Sigmoid colon (tissue), 6 donors: ENCODE measurements at regions not wholly inside any gene's neighbourhood (a gene's known extent, or its start where the extent isn't known, plus 50 kb on each side); places are given as distances from the start of the nearest gene placed in this dataset.
A peak's percentile ranks its signal among the peaks of the same experiment; 100 is the strongest.

ENCODE experiments used
- DNase-seq: peaks from one replicate; pipeline ENCODE4 v3.0.0-alpha.2; 2019
- H3K27ac ChIP-seq, 4 donors: fragments of 200-600 bp; sonication (generic); one replicate each; pipeline ENCODE4 v1.5.1; 2016 to 2019; ENCODE audit warnings: mild to moderate bottlenecking in 1 of 4
- H3K27me3 ChIP-seq, 3 donors: fragments of 200-600 bp; sonication (generic); one replicate each; pipeline ENCODE4 v1.5.1; 2019; ENCODE audit warnings: mild to moderate bottlenecking in 1 of 3
- H3K36me3 ChIP-seq, 4 donors: fragments of 200-600 bp; sonication (generic); one replicate each; pipeline ENCODE4 v1.5.1; 2016 to 2019
- H3K4me1 ChIP-seq, 4 donors: fragments of 200-600 bp; sonication (generic); one replicate each; pipeline ENCODE4 v1.5.1; 2017 to 2019
- H3K4me3 ChIP-seq, 4 donors: fragments of 200-600 bp; sonication (generic); one replicate each; pipeline ENCODE4 v1.5.1; 2017 to 2019; ENCODE audit warnings: mild to moderate bottlenecking in 2 of 4, moderate library complexity in 1 of 4
- H3K9me3 ChIP-seq, 4 donors: fragments of 200-600 bp in 3 of 4; sonication (generic) in 3 of 4; one replicate each; pipeline versions ENCODE4 v1.5.1 to v1.6.1; 2013 to 2019
- CTCF ChIP-seq, 4 experiments: fragments of 450-650 bp in 3 of 4; fragments of 200-600 bp in 1 of 4; IDR thresholded peaks; one replicate each; pipeline ENCODE4 v1.5.1; 2016 to 2019; ENCODE audit warnings: antibody characterized with exemption in 4 of 4, mild to moderate bottlenecking in 3 of 4, moderate library complexity in 2 of 4
- EP300 ChIP-seq, 4 donors: sonication (generic); formaldehyde crosslinking; IDR thresholded peaks; one replicate each; pipeline ENCODE4 v1.6.1; 2017; ENCODE audit warnings: antibody characterized with exemption in 4 of 4
- POLR2A ChIP-seq, 2 donors: fragments of 450-650 bp; IDR thresholded peaks; one replicate each; pipeline ENCODE4 v1.6.1; 2016; ENCODE audit warnings: antibody characterized with exemption in 2 of 2, mild to moderate bottlenecking in 2 of 2, moderate library complexity in 2 of 2
- POLR2AphosphoS5 ChIP-seq, 4 donors: sonication (generic); formaldehyde crosslinking; IDR thresholded peaks; one replicate each; pipeline ENCODE4 v1.6.1; 2017; ENCODE audit warnings: antibody characterized with exemption in 4 of 4
- WGBS, 2 donors: extraction: QIAGEN DNeasy Blood & Tissue Kit; methylation state at CpG; one replicate each; pipeline ENCODE4 v1.1.7; 2013; 5-methylcytosine and 5-hydroxymethylcytosine counted together
- intact Hi-C: fragments of 100-400 bp; cut with DNase I; formaldehyde crosslinking; loops from one replicate; pipeline ENCODE4 v1.15.1; 2023
- donor health status: healthy with polysubstance abuse.
- donor health status: healthy.

GRCh38 chr2:137846993-137847392 is 117.3 kb upstream of the HNMT start:
- WGBS, 2 donors = 42 to 64% methylated on average over 2 of the region's 2 CpGs
- H3K9me3 ChIP-seq = no peaks in the 10 kb centered on the region
- H3K36me3 ChIP-seq = no peaks in the 10 kb centered on the region
- H3K27me3 ChIP-seq = no peaks in the 10 kb centered on the region
- DNase-seq = no peak
- no peak overlapping the region for H3K27ac ChIP-seq
- TF ChIP-seq POLR2AphosphoS5 (IDR thresholded peaks at IDR 0.05) (no peak), POLR2A (IDR thresholded peaks at IDR 0.05) (no peak), EP300 (IDR thresholded peaks at IDR 0.05) (no peak), CTCF (IDR thresholded peaks at IDR 0.05) (no peak)
- no peaks in the 10 kb centered on the region for H3K4me1 ChIP-seq
- H3K4me3 ChIP-seq = no peak overlapping the region
- intact Hi-C loops = no loop called here

GRCh38 chr2:137847443-137847842 is 116.8 kb upstream of the HNMT start:
- no peaks in the 10 kb centered on the region for H3K4me1 ChIP-seq
- H3K27ac ChIP-seq = no peak overlapping the region
- no peak overlapping the region for H3K4me3 ChIP-seq
- DNase-seq = no peak
- no peak for TF ChIP-seq POLR2A (IDR thresholded peaks at IDR 0.05)
- TF ChIP-seq POLR2AphosphoS5 (IDR thresholded peaks at IDR 0.05) = no peak
- TF ChIP-seq CTCF (IDR thresholded peaks at IDR 0.05) = no peak
- TF ChIP-seq EP300 (IDR thresholded peaks at IDR 0.05) = no peak
- no peaks in the 10 kb centered on the region for H3K9me3 ChIP-seq
- intact Hi-C loops = no loop called here
- H3K36me3 ChIP-seq = no peaks in the 10 kb centered on the region
- no peaks in the 10 kb centered on the region for H3K27me3 ChIP-seq

GRCh38 chr2:137857881-137858280 is 106.4 kb upstream of the HNMT start:
- Histone ChIP-seq H3K4me3 (no peak overlapping the region), H3K36me3 (no peaks in the 10 kb centered on the region), H3K9me3 (no peaks in the 10 kb centered on the region), H3K27ac (no peak overlapping the region), H3K4me1 (no peaks in the 10 kb centered on the region), H3K27me3 (no peaks in the 10 kb centered on the region)
- DNase-seq = no peak
- intact Hi-C loops = no loop called here
- no peak for TF ChIP-seq EP300 (IDR thresholded peaks at IDR 0.05)
- no peak for TF ChIP-seq CTCF (IDR thresholded peaks at IDR 0.05)
- TF ChIP-seq POLR2AphosphoS5 (IDR thresholded peaks at IDR 0.05) = no peak
- TF ChIP-seq POLR2A (IDR thresholded peaks at IDR 0.05) = no peak
- 61 to 74% methylated on average over 3 of the region's 3 CpGs for WGBS, 2 donors

- no peaks in the 10 kb centered on the region for H3K27me3 ChIP-seq
- 81 to 87% methylated on average over 2 of the region's 2 CpGs for WGBS, 2 donors
- no peak for DNase-seq
- TF ChIP-seq EP300 (IDR thresholded peaks at IDR 0.05) (no peak), POLR2A (IDR thresholded peaks at IDR 0.05) (no peak), POLR2AphosphoS5 (IDR thresholded peaks at IDR 0.05) (no peak), CTCF (IDR thresholded peaks at IDR 0.05) (no peak)
- no peaks in the 10 kb centered on the region for H3K9me3 ChIP-seq
- H3K36me3 ChIP-seq = no peaks in the 10 kb centered on the region
- intact Hi-C loops = no loop called here
- H3K4me1 ChIP-seq = no peaks in the 10 kb centered on the region
- H3K4me3 ChIP-seq = no peak overlapping the region
- no peak overlapping the region for H3K27ac ChIP-seq
Observed at GRCh38 chr2:137862651-137863050, 101.6 kb upstream of the HNMT start.

- TF ChIP-seq CTCF (IDR thresholded peaks at IDR 0.05) = peak in 1 of 4 experiments; percentile 39
- no peak for TF ChIP-seq POLR2A (IDR thresholded peaks at IDR 0.05)
- TF ChIP-seq POLR2AphosphoS5 (IDR thresholded peaks at IDR 0.05) = no peak
- TF ChIP-seq EP300 (IDR thresholded peaks at IDR 0.05) = no peak
- intact Hi-C loops = no loop called here
- H3K4me1 ChIP-seq = no peaks in the 10 kb centered on the region
- H3K9me3 ChIP-seq = no peaks in the 10 kb centered on the region
- H3K36me3 ChIP-seq = no peaks in the 10 kb centered on the region
- WGBS, 2 donors = 8 to 17% methylated on average over 2 of the region's 2 CpGs
- DNase-seq = no peak
- H3K4me3 ChIP-seq = no peak overlapping the region
- no peak overlapping the region for H3K27ac ChIP-seq
- no peaks in the 10 kb centered on the region for H3K27me3 ChIP-seq
Observed at GRCh38 chr2:137865954-137866540, 98.2 kb upstream of the HNMT start.
